Putamen (tissue), 1 donor: ENCODE measurements at regions not wholly inside any gene's neighbourhood (a gene's known extent, or its start where the extent isn't known, plus 50 kb on each side); places are given as distances from the start of the nearest gene placed in this dataset.
"Not testable (repeated sequence)": the region's sequence is repeated elsewhere in the genome, so short reads cannot be mapped to it uniquely, and the experiment has no call there.

Experiments
- DNase-seq: peaks from one replicate; pipeline ENCODE4 v3.0.0-alpha.2; 2016; ENCODE audit warnings: low spot score

- DNase-seq: no peak
Observed at GRCh38 chr2:185384822-185385560, 353.6 kb upstream of the FSIP2 start.

- DNase-seq: no peak
Observed at GRCh38 chr2:185388226-185388625, 350.4 kb upstream of the FSIP2 start.

- no peak for DNase-seq
Observed at GRCh38 chr2:185391543-185391942, 347.1 kb upstream of the FSIP2 start.

- DNase-seq: no peak
Observed at GRCh38 chr2:185393091-185393490, 345.5 kb upstream of the FSIP2 start.

- DNase-seq: no peak
Observed at GRCh38 chr2:185402474-185402873, 336.1 kb upstream of the FSIP2 start.

- no peak for DNase-seq
Observed at GRCh38 chr2:185404578-185404977, 334.0 kb upstream of the FSIP2 start.

- no peak for DNase-seq
Observed at GRCh38 chr2:185417111-185417510, 321.5 kb upstream of the FSIP2 start.

GRCh38 chr2:185417688-185418087, 320.9 kb upstream of the FSIP2 start:
- DNase-seq: no peak

GRCh38 chr2:185424958-185425629, 313.5 kb upstream of the FSIP2 start:
- DNase-seq: not testable (repeated sequence)

- no peak for DNase-seq
Observed at GRCh38 chr2:185428000-185428399, 310.6 kb upstream of the FSIP2 start.

GRCh38 chr2:185433824-185434223, 304.8 kb upstream of the FSIP2 start:
- DNase-seq: no peak

- no peak for DNase-seq
Observed at GRCh38 chr2:185436787-185437372, 301.7 kb upstream of the FSIP2 start.

- DNase-seq: no peak
Observed at GRCh38 chr2:185441486-185442005, 297.1 kb upstream of the FSIP2 start.

GRCh38 chr2:185456517-185456916, 282.1 kb upstream of the FSIP2 start:
- DNase-seq: no peak

- no peak for DNase-seq
Observed at GRCh38 chr2:185463481-185463880, 275.1 kb upstream of the FSIP2 start.

GRCh38 chr2:185466915-185467314, 271.7 kb upstream of the FSIP2 start:
- no peak for DNase-seq

GRCh38 chr2:185471441-185471840, 267.2 kb upstream of the FSIP2 start:
- no peak for DNase-seq

GRCh38 chr2:185472574-185472973, 266.0 kb upstream of the FSIP2 start:
- no peak for DNase-seq

- DNase-seq: no peak
Observed at GRCh38 chr2:185473838-185474237, 264.8 kb upstream of the FSIP2 start.

GRCh38 chr2:185475914-185476313, 262.7 kb upstream of the FSIP2 start:
- no peak for DNase-seq

GRCh38 chr2:185477452-185477851, 261.2 kb upstream of the FSIP2 start:
- no peak for DNase-seq

- no peak for DNase-seq
Observed at GRCh38 chr2:185484602-185485001, 254.0 kb upstream of the FSIP2 start.

GRCh38 chr2:185502351-185502750, 236.3 kb upstream of the FSIP2 start:
- peak; percentile 32 for DNase-seq
